Urinary bladder (tissue), 4 donors: ENCODE measurements at regions not wholly inside any gene's neighbourhood (a gene's known extent, or its start where the extent isn't known, plus 50 kb on each side); places are given as distances from the start of the nearest gene placed in this dataset. TPM values are rescaled to one million over a fixed set of nuclear protein-coding genes. Genes with fewer than 3 reads are reported as not detected.

ENCODE experiments used
- DNase-seq: peaks from one replicate; pipeline ENCODE4 v3.0.0-alpha.2; 2015; ENCODE audit errors: extremely low spot score
- H3K27ac ChIP-seq: one replicate; pipeline ENCODE4 v1.5.1; 2013; ENCODE audit warnings: low read depth, mild to moderate bottlenecking, moderate library complexity
- H3K36me3 ChIP-seq: one replicate; pipeline ENCODE4 v1.6.1; 2013; ENCODE audit warnings: mild to moderate bottlenecking, moderate library complexity; ENCODE audit not compliant: insufficient read depth
- H3K4me1 ChIP-seq: one replicate; pipeline ENCODE4 v1.6.1; 2013; ENCODE audit warnings: mild to moderate bottlenecking, moderate library complexity; ENCODE audit not compliant: insufficient read depth
- H3K4me3 ChIP-seq: one replicate; pipeline ENCODE4 v1.5.1; 2013; ENCODE audit warnings: low read depth, low read length
- WGBS: extraction: QIAGEN DNeasy Blood & Tissue Kit; methylation state at CpG from one replicate; pipeline ENCODE4 v1.1.7; 2013; 5-methylcytosine and 5-hydroxymethylcytosine counted together
- small RNA-seq: library from RNA; depleted of rRNA; stranded (forward); fragments of <200 nt; gene quantifications from one replicate; pipeline ENCODE3, GENCODE V24; 2014
- donor health status: healthy with polysubstance abuse.
- donor health status: healthy.

GRCh38 chrX:43590150-43590549 lies 65.9 kb upstream of the MAOA start:
- WGBS, result 24% methylated on average over 2 of the region's 2 CpGs
- H3K4me3 ChIP-seq, result no peak overlapping the region
- peak overlapping the region; percentile 23 for H3K27ac ChIP-seq
- no peaks in the 10 kb centered on the region for H3K4me1 ChIP-seq
- no peaks in the 10 kb centered on the region for H3K36me3 ChIP-seq
- no peak for DNase-seq

GRCh38 chrX:43592597-43592996 lies 63.5 kb upstream of the MAOA start:
- H3K36me3 ChIP-seq, result no peaks in the 10 kb centered on the region
- no peak overlapping the region for H3K27ac ChIP-seq
- WGBS, result 33% methylated on average over 3 of the region's 3 CpGs
- H3K4me3 ChIP-seq, result no peak overlapping the region
- DNase-seq, result no peak
- no peaks in the 10 kb centered on the region for H3K4me1 ChIP-seq

- Histone ChIP-seq H3K4me1 (no peaks in the 10 kb centered on the region), H3K36me3 (no peaks in the 10 kb centered on the region), H3K4me3 (no peak overlapping the region), H3K27ac (no peak overlapping the region)
- no peak for DNase-seq
These were observed 60.2 kb upstream of the MAOA start for GRCh38 chrX:43595931-43596330.

- Histone ChIP-seq H3K4me3 (no peak overlapping the region), H3K4me1 (no peaks in the 10 kb centered on the region), H3K36me3 (no peaks in the 10 kb centered on the region), H3K27ac (no peak overlapping the region)
- no peak for DNase-seq
These were observed 51.3 kb upstream of the MAOA start for GRCh38 chrX:43604753-43605152.

DNA sequence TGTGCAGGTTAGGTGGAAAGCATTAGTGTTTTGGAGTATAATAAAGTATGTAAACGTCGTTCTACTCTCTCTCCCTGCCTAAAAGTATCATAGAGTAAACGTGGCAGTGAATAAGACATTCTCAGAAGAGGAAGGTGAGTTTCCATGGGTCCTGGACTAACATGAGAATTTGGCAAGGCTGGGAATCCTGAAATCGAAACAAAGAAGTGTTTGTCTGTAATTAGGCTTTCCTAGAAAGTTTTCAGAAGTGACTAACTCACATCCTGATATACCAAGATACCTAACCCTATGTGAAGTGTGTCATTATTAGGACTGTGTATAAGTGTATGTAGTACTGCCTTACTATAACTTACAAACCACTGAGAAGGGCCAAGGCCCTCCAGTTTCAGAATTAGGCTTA lies 50.7 kb upstream of the MAOA start:
- no peak overlapping the region for H3K27ac ChIP-seq
- DNase-seq, result no peak
- no peaks in the 10 kb centered on the region for H3K36me3 ChIP-seq
- WGBS, result 93% methylated on average over 4 of the region's 4 CpGs
- H3K4me1 ChIP-seq, result no peaks in the 10 kb centered on the region
- no peak overlapping the region for H3K4me3 ChIP-seq

Small RNAs in the stretch of these regions (small RNA-seq; reads per million reads assigned to genes)
- not detected for gene AL451086.1
